Middle frontal gyrus (tissue), 1 donor: ENCODE measurements at regions not wholly inside any gene's neighbourhood (a gene's known extent, or its start where the extent isn't known, plus 50 kb on each side); places are given as distances from the start of the nearest gene placed in this dataset.
"Not testable (repeated sequence)": the region's sequence is repeated elsewhere in the genome, so short reads cannot be mapped to it uniquely, and the experiment has no call there.

Experiments
- DNase-seq: peaks from one replicate; pipeline ENCODE4 v3.0.0-alpha.2; 2015; ENCODE audit warnings: low spot score; ENCODE audit errors: extremely low spot score

- no peak for DNase-seq
These were observed 472.2 kb downstream of the NR2F2 start for GRCh38 chr15:96802611-96803255.

GRCh38 chr15:96804754-96805153, 474.3 kb downstream of the NR2F2 start:
- DNase-seq = no peak

DNA sequence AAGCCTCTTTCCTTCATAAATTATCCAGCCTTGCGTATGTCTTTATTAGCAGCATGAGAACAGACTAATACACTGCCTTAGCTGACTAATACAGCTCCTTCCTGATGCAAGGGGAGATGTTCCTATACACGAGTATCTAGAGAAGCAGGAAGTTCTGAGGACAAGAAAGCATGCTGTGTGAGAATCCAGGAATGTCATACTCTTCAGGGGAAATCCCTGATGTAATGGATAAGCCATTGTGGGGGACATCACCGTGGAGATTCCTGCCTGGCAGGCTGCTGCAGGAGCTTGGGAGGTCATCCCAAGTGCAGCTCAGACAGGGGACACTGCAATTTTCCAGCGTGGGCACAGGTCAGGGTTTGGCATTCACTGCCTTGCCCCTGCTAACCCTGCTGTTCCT, 476.9 kb downstream of the NR2F2 start:
- no peak for DNase-seq

- DNase-seq = no peak
These were observed 487.4 kb downstream of the NR2F2 start for GRCh38 chr15:96817900-96818299.

DNA sequence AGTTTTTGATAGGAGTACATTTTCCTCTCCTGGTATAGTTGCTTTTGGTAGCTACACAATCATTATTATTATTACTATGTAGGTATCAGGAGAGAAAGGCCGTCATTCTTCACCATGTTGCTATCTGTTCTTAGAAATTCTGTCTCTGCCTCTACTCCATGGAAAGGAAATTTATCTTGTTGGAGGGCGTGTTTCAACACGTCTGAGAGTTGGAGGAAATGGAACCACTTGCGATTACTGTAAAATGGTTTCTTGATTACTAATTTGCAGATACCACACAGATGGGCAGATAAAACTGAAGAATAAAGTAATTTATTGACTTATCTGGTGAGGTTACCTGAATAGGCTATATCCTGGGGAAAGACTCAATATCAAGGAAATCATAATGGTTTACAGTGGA, 488.4 kb downstream of the NR2F2 start:
- DNase-seq = no peak

GRCh38 chr15:96827981-96828380, 497.5 kb downstream of the NR2F2 start:
- DNase-seq = no peak

DNA sequence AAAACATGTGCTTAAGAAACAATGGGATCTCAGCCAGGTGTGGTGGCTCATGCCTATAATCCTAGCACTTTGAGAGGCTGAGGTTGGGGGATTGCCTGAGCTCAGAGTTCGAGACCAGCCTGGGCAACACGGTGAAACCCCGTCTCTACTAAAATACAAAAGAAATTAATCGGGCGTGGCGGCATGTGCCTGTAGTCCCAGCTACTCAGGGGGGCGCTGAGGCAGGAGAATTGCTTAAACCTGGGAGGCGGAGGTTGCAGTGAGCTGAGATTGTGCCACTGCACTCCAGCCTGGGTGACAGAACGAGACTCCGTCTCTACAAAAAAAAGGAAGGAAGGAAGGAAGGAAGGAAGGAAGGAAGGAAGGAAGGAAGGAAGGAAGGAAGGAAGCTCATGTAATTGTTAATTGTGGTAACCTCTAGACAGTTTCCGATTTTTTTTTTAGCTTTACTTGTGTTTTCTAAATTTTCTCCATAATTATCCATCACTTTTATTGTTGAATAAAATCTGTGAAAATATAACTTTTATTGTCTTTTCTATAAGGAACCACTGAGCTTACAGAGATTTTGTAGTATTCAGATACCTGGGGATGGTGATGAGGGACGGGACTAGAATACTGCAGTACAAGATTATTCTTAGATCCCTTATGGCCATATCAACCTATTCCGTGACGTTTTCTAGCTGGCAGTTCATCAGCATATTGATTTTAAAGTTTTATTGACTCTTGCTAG, 506.9 kb downstream of the NR2F2 start:
- DNase-seq = no peak

DNA sequence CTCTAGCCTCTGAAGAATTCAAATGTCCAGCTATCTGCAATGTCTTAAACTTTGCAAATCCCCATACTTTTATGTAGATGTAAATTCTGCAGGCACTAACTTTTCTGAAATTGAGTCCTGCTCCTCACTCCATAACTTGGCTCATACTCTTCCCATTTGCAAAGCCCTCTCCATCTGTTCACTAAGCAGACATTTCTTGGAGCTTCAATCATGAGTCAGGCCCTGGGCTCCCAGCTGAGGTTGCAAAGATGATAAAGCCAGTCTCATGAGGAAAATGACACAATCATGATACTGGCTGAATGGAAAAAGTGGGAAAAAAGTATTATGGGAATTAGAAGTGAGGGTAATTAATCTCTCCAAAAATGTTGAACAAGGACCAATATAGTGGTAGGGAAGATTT, 507.6 kb downstream of the NR2F2 start:
- no peak for DNase-seq

GRCh38 chr15:96849271-96849900, 518.9 kb downstream of the NR2F2 start:
- DNase-seq = no peak

- DNase-seq = no peak
These were observed 521.1 kb downstream of the NR2F2 start for GRCh38 chr15:96851613-96852012.

GRCh38 chr15:96858694-96859093, 528.2 kb downstream of the NR2F2 start:
- no peak for DNase-seq

GRCh38 chr15:96860741-96861140, 530.2 kb downstream of the NR2F2 start:
- DNase-seq = no peak

GRCh38 chr15:96867992-96868391, 537.5 kb downstream of the NR2F2 start:
- DNase-seq = no peak

DNA sequence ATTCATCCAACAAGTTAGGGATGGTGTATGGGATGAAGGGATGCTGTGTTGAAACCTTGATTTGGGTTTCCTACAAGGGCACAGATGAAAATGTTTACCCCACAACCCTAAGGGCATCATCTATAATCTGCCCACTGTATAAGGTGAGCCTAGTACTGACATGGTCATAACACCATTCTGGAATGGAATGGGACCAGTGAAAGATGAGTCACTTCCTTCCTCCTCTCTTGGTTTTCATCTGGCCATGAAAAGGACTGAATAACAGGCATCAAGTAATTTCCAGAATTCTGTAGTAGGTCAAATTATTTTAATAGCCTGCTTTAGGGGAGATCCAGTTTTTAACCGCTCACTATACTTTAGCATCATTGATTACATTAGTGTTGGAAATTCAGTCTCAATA, 538.6 kb downstream of the NR2F2 start:
- no peak for DNase-seq

DNA sequence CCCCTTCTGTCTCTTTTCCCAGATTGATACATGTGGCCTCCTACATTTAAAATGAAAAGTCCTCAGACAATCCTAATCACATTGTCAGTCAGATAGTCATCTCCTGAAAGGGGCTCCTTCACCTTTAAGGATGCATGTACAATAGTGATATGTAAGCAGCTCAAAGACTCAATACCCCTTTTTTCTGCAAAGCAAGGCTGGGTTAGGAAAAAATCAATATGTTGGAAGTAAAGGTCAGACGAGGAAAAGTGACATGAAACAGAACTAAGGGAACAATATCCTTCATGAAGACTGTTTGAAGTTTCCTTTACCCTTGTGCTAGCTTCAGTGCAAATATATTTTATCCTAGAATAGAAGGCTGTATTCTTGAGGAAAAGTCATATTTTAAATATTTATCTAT, 539.3 kb downstream of the NR2F2 start:
- no peak for DNase-seq

DNA sequence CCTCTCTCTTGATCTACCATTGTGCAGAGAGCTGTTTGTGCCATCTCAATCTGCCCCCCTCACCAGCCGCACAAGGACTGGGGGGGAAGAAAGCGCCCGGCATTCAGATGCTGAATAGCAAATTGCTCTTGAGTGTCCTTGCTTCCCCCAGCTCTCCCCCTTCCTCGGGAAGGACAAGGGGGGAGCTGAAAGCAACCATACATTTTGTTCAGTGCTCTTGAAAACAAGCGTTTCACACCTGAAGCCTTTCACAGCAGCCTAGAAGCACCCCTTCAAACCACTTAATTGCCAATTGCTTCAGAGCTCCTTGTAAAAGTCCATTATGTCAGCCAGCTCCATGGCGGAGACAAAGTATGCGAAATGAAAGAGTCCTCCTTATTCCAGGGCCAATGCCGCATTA, 540.1 kb downstream of the NR2F2 start:
- DNase-seq = no peak

- DNase-seq = not testable (repeated sequence)
These were observed 546.9 kb downstream of the NR2F2 start for GRCh38 chr15:96877442-96877841.

GRCh38 chr15:96878129-96878528, 547.6 kb downstream of the NR2F2 start:
- DNase-seq = no peak

GRCh38 chr15:96882121-96882772, 551.7 kb downstream of the NR2F2 start:
- no peak for DNase-seq

GRCh38 chr15:96887730-96888129, 557.2 kb downstream of the NR2F2 start:
- DNase-seq = no peak

GRCh38 chr15:96888764-96889163, 558.3 kb downstream of the NR2F2 start:
- DNase-seq = no peak
